GM12875 (cell line): ENCODE measurements at regions not wholly inside any gene's neighbourhood (a gene's known extent, or its start where the extent isn't known, plus 50 kb on each side); places are given as distances from the start of the nearest gene placed in this dataset.

Experiments used
- H3K4me3 ChIP-seq: one replicate; pipeline ENCODE4 v1.5.1; 2011; ENCODE audit warnings: low read depth, low read length, control low read depth
- CTCF ChIP-seq: IDR thresholded peaks from 2 replicates; pipeline ENCODE4 v1.5.1; 2011; ENCODE audit warnings: low read depth, mild to moderate bottlenecking, control low read depth, inconsistent platforms, low read length, moderate library complexity, borderline replicate concordance; ENCODE audit not compliant: insufficient read depth

GRCh38 chr6:170136541-170137175 is 154.2 kb downstream of the DLL1 start:
- no peak overlapping the region for H3K4me3 ChIP-seq
- TF ChIP-seq CTCF, result no peak

- H3K4me3 ChIP-seq, result no peak overlapping the region
- no peak for TF ChIP-seq CTCF
Observed at GRCh38 chr6:170135821-170136471, 154.9 kb downstream of the DLL1 start.

DNA sequence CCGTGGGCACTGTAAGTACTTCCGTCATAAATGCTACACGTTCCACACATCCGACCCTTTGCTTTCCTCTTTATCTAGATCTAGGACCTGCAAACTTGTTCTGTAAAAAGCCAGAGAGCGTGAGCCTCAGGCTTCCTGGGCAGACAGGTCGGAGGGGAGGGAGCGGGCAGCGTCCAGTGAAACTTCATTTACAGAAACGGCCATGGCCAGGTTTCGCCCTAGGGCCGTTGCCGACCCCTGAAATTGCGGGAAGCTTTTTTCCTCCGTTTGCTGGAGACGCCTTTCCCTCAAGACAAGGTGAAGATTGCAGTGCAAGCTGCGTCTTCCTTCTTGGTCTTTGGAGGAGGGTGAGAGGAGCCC is 155.4 kb downstream of the DLL1 start:
- no peak for TF ChIP-seq CTCF
- no peak overlapping the region for H3K4me3 ChIP-seq

GRCh38 chr6:170134471-170135440 is 156.1 kb downstream of the DLL1 start:
- H3K4me3 ChIP-seq, result no peak overlapping the region
- no peak for TF ChIP-seq CTCF

GRCh38 chr6:170134031-170134470 is 156.8 kb downstream of the DLL1 start:
- no peak overlapping the region for H3K4me3 ChIP-seq
- TF ChIP-seq CTCF, result no peak

GRCh38 chr6:170132561-170132991 is 158.3 kb downstream of the DLL1 start:
- TF ChIP-seq CTCF, result no peak
- no peak overlapping the region for H3K4me3 ChIP-seq
